KBM-7 (cell line): ENCODE measurements at regions not wholly inside any gene's neighbourhood (a gene's known extent, or its start where the extent isn't known, plus 50 kb on each side); places are given as distances from the start of the nearest gene placed in this dataset.

Source experiments
- DNase-seq: peaks from one replicate; pipeline ENCODE4 v3.0.0-alpha.2; 2015
- in situ Hi-C: fragments of 300-500 bp; cut with MboI; formaldehyde crosslinking; loops from 2 replicates; pipeline ENCODE4 v1.14.3; 2020; ENCODE audit warnings: low sequenced_read_pairs, low pct_unique_long_range_greater_than_20kb, mixed read lengths

DNA sequence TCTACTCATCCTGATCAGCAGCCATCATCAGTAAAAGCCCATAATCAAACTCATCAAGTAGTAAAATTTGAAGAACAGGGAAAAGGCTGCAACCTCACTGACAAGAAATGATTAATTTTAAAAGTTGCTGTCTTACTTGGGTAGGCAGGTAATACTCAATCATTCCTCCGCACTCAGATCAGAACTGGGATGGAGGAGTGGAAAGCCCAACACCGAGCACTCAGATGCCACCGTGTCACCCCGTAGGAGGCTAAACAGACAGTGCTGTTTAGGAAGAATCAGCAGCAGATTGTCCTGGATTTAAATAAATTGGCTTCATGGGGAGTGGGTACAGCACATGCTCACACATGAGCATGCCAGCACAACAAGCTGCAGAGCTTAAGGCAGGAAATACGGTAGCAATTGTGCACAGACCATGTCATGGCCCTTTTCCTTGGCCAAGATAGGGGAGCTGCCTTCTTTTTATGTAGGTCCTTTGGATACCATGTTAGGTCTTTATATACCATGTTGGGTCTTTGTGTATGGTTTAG lies 92.6 kb upstream of the CDH6 start:
- in situ Hi-C loops, result no loop called here
- no peak for DNase-seq

DNA sequence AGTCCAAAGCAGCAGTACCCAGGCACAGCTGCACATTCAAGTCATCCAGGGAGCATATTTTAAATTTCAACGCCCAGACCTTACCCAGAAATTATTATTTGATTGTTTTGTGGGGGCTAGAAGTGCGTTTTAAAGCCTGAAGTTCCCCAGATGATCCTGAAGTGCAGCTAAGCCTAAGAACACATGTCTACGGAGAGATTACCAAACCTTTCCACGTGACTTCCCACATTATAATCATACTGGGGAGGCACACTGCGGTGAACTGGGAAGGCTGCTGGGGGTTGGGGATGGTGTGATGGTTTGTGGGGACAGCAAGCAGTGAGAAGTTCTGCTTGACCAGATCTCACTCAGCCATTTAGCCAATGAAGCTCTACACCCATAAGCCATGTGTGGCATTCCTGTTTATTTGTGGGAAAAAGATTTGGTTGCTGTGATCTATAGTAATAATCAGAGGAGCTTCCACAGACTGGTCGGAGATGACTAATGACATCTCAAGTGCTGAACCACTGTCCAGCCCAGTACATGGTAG lies 93.4 kb upstream of the CDH6 start:
- in situ Hi-C loops, result no loop called here
- no peak for DNase-seq

DNA sequence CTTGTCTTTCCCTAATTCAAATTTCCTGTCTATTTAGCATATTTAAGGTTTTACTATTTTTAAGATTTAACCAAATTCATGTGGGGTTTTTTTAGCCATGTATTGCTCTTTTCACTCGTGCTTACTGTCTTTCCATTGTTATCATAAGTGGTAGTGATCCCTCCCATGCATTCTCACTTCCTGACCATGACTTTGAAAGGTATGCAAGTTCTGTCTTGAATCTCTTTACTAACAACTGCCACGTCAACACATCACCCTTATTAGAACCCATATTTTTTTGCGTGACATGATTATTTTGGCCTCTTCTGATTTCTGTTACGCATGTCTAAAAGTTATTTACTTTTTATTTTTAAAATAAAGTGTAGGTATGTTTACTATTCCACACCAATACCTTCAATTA lies 94.7 kb upstream of the CDH6 start:
- in situ Hi-C loops, result no loop called here

DNA sequence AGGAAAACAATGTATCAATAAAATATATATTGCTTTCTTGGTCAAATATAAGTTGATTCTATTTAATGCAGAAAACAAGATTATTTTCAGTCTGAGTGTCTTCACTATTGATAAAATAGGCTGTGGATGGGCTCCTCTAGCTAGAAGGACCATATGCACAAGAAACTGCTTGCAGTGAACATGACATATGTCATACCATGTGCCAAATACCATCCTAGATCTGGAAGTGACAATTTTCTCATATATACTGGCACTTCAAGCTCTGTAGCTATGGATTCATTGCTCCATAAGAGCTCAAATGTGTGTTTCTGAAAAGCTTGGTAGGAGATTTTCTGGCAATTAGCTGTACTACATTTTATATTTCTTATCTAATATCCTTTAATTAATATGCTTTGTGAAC lies 95.6 kb upstream of the CDH6 start:
- no peak for DNase-seq
- in situ Hi-C loops, result no loop called here

More for the DNA sequence above, 94.7 kb upstream of the CDH6 start:
- DNase-seq, result no peak

DNA sequence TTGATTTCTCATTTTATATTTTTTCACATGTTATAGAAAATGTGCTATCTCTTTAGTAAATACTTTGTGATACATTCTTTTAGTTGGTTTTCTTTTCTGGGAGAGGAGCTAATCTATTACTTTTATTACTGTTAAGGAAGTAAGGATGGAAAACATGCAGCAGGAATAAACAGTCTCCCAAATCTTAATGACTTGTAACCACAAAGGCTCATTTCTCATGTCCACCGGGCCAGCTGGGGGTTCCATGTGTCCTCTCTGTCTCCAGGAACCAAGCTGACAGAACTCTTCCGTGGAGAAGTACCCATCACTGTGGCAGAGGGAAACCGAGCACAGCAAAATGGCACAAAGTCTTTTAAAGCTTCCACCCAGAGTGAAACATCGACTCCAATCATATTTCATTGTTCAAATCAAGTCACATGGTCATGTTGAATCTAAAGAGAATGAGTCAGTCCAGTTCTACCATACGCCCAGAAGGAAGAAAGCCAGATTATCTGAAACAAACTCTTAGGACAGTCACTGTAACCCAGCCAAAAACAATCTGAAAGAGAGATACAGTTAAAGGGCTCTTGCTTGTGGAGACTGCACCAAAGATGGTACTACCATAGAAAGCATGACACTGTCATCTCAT lies 97.1 kb upstream of the CDH6 start:
- no peak for DNase-seq
- in situ Hi-C loops, result no loop called here

DNA sequence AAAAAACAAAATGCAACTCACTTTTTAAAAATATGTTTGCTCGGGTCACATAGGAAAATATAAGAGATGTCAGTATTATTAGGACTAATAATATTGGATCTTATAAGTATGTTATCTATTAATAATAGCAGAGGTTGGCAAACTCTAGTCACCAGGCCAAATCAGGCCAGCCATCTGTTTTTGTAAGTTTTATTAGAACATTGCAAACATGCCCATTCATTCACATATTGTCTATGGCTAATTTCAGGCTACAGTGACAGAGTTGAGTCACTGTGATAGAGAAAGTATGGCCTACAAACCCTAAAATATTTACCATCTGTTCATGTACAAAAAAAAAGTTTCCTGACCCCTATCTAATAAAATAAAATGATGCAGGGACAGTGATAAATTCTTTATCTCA lies 97.7 kb upstream of the CDH6 start:
- DNase-seq, result no peak
- in situ Hi-C loops, result no loop called here

DNA sequence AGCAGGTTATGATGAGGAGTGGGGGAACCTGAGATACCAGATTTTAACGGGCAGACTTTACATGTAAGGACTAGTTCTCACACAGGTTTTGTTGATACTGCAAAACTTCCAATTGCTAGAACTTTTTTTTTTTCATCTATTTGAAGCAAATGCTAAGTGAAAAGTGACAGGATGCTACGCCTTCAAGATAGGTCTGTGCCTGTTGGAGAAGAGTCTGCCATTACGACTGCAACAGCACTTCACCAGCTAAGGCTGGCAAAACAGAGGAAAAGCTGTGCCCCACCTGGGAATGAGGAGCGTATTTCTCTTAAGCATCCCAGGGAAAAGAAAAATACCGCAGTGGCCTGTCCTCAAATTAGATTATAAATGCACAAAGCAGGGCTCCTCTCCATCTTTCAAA lies 102.0 kb upstream of the CDH6 start:
- no peak for DNase-seq
- in situ Hi-C loops, result no loop called here

DNA sequence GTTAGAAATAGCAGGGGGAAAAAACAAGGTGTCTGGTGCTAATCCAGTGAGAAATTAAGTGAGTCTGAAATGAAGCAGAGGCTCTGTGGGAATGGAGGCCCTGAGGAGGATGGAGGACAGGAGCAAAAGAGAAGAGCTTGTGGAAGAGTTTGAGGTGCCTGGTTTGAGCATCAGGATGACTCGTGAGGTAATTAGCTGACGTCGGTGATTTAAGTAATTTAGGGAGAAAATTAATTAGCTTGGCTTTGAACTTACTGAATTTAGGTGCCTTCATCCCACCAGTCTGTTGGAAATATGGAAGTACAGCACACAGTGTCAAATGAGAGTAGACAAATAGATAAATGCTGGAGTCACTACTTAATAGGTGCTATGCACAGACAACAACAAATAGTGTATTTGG lies 103.0 kb upstream of the CDH6 start:
- in situ Hi-C loops, result no loop called here

DNA sequence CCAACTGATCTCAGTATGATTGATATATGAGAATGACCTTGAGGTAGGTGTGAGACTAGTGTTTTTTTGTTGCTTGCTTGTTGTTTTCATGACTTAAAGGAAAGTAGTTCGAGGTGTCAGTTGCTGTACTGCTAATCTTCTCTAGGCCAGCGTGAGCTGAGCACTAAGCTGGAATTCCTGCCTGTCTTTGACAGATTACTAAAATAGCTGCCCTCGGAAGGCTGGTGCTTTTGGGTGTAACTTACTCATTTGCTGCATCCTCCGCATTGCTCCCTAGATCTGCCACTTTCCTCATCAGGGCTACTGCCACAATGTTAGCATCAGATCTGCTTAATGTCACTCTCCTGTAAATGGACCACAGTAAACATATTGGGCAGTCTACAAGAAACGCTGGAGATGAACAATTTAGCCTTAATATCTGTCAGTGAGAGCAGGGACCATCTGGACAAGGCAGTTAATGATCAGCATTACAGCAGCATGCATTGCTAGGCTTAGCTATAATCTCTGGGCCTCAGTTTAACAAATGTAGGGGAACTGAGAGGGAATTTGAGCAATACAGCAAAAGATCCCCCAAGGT lies 106.6 kb upstream of the CDH6 start:
- no peak for DNase-seq
- in situ Hi-C loops, result no loop called here

More for the DNA sequence above, 103.0 kb upstream of the CDH6 start:
- no peak for DNase-seq

DNA sequence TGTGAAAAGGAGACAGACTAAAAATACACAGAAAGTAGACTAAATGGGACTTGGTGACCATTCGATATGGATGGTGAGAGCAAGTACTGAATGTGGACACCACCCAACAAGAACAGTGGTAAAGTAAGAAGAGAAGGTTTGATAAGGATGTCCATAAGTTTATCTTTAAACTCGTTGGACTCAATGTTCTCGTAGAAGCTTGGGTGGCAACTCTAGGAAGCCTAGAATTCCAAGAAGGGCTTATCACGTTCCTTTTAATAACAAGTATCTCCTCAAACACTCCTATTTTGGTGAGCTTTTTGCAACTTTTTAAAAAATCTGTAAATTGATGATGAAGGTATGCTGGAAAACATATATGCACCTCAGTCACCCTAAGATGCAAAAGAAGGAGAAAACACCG lies 108.6 kb upstream of the CDH6 start:
- DNase-seq, result no peak
- in situ Hi-C loops, result no loop called here

DNA sequence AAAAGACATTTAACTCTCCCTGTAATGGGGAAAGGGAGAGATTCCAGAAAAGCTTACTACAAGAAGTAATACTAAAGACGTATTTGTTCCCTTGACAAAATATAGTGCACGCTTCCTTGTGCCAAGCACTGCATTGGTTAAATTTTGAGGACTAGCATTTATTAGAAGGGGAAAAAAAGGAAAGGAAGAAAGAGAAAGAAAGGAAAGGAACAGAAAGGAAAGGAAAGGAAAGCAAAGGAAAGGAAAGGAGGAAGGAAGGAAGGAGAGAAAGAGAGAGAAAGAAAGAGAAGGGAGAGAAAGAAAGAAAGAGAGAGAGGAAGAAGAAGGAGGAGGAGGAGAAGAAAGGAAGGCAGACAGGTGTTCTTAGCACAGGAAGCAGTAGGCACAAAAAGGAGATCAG lies 110.1 kb upstream of the CDH6 start:
- in situ Hi-C loops, result no loop called here
- no peak for DNase-seq

DNA sequence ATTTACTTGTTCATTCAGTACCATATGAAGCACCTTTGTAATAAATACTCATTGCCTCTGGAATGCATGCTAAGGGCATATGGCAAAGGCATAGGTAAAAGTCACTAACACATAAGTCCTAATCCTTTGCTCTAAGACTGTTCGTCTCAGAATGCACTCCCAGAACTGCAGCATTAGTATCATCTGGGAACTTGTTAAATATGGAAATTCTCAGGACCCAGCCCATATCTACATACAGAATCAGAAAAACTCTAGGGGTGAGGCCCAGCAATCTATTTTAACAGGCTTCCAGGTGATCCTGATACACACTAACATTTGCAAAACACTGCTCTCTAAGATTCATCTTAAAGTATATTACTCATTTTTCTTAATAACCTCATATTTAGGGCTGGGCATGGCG lies 113.8 kb upstream of the CDH6 start:
- in situ Hi-C loops, result no loop called here
- no peak for DNase-seq

DNA sequence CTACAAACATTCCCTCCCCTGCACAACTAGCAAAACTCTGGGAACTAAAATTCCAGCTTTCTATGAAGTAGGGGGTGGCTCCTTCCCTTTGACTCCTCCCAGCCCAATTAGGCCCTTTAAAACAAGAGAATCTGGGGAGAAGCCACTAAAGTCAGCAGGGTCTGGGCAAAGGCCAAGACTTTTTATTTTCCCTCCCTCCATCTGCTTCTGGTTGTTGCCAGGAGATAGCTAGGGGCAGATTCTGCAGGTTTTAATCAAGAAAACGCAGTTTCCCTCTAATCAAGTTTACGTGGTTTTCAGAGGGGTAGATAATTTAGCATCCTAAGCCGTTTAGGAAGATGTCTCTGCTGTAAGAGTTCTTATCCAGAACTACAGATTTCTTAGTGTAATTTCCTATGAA lies 114.5 kb upstream of the CDH6 start:
- no peak for DNase-seq
- in situ Hi-C loops, result no loop called here

DNA sequence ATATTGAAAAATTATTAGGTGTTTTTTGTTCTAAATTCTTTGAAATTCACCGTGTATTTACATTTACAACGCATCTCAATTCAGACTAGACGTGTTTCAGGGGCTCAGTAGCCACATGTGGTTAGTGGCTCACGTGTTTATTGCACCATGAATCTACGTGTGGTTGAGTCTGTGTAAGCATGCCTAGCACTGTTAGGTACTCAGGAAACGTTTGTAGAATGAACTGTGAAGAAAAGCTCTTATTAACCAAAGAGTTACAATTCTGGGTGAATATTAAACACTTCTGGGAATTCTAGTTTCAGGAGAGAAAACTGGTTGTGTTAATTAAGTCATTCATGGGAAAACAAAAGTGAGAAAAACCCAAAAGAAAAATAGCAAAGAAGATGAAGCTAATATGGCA lies 117.5 kb upstream of the CDH6 start:
- in situ Hi-C loops, result no loop called here
- no peak for DNase-seq

DNA sequence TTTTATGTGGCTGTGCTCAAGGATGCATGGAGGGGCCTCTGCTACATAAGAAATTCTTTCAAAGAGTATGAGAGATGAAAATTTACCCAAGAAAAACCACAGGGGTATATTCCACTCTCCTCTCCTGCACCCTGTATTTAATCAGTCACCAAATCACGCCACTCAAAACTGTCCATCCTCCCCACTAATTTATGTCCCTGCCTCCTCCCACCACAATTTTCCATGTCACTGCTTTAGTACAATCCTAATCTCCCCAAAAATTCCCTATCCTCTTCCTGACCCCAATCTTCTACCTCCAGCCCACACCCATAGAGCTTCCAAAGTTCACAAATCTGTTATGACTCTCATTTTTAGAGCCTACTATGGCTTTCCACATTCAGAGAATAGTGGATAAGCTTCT lies 125.2 kb upstream of the CDH6 start:
- in situ Hi-C loops, result no loop called here

DNA sequence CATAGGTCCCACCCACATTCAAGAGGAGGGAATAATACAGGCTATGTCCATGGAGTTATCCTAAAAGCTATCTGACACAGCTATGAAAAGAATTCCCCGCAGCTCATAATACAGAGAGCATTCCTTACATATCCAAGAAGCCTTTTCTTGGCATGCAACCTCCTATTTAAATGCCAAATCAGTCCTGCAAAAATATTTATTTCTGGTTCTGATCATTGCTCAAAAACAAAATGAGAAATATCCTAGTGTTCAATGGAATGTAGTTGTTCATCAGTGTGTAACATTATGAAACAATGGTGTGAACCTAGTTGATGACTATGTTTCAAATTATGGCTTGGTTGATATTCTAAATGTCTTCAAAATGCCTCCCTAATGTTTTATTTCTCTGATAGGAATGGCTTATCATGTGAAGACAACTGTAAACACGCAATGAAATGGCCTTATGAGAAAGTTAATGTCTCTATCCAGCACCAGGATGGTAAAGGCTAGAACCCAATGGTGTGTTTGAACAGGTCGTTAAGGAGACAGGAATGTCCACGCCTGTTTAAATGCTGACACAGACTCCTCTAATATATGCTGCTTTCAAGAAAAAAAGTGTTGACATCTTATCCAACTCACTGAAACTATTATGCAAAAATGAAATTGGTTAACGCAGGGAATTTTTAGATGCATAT lies 126.7 kb upstream of the CDH6 start:
- in situ Hi-C loops, result no loop called here
- no peak for DNase-seq

More for the DNA sequence above, 125.2 kb upstream of the CDH6 start:
- no peak for DNase-seq

DNA sequence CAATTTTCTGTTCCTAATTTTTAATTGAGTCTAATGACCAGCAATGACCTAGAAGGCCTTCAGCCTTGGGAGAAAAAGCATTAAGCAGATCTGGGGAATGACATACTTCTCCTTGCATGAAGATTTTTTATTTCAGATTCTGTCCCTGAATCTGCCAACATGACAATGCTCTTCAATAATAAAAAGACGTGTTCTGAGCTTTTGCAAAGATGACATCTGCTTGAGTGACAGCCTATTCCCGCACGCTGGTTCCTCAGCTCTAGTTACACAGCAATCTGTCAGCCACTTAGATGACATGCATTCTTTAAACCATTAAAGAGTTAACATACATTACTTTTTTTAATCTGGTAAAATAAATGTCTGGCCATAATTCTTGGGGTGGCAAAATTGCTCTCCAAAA lies 129.3 kb upstream of the CDH6 start:
- in situ Hi-C loops, result no loop called here
- DNase-seq, result no peak

DNA sequence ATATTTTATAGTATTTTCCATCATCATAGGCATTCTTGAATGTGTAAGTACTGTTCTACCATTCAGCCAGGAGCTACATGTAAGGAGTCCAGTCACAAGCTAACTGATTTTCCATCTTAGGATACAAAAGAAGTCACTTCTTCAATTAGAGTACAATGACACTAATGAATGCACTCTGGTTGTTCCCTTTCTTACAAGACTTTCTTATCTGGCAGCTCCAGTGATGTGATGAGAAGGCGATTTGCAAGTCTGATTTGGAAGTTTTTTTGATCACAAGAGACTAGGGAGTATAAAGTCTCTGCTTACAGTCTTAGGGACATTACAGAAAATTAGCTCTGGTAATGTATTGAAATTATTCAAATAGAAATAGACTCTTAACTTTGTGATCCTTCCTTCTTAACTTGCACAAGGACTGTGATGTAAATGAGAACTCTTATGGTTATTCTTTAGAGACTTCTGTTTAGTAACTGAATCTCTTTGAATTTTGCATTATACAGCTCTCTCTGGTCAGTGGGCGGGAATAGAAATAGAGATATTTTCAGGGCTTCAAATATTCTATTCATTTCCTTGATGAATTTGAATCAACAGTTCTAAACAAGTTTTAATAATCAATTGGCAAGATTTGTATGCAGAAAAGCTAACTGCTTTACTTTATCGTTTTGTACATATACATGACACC lies 130.4 kb upstream of the CDH6 start:
- DNase-seq, result no peak

DNA sequence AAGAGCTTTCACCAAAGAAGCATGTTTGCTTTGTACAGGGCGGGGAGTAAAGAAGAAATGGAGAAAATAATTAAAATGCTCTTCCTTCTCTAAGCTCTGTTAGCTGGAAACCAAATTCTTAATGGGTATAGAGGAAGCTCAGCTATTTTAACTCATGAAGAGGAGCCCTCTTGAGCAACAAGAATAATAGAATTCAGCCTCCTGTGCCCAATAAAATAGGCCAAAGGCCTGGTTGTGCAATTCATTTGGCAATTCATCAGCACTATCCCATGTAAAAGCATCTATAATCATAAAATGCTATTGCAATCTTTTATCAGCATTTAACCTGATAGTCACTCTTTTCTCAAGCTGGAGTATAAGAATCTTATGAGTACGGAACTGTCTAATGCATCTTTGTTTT lies 133.6 kb upstream of the CDH6 start:
- in situ Hi-C loops, result no loop called here
- DNase-seq, result no peak

More for the DNA sequence above, 130.4 kb upstream of the CDH6 start:
- in situ Hi-C loops, result no loop called here

DNA sequence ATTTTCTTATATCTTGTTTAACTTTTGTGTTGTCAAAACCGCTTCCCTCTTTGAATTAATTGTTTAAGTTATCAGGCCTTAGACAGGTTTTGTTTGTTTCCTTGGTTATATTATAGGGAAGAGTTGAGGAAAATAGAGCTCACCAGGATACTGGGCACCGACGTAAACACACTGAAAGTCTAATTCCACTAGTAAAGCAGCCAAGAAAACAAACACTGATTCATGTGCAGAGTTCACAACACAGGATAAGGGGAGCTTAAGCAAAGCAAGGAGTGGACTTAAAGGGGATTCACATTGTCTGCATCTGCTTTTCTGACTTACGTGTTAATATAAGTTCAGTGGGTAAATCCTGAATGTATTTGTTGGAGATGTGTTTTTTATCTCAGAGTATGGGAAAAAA lies 139.0 kb upstream of the CDH6 start:
- in situ Hi-C loops, result no loop called here
- DNase-seq, result no peak
